ENCODE measurements at regions not wholly inside any gene's neighbourhood (a gene's known extent, or its start where the extent isn't known, plus 50 kb on each side); places are given as distances from the start of the nearest gene placed in this dataset.
"Not testable (repeated sequence)": the region's sequence is repeated elsewhere in the genome, so short reads cannot be mapped to it uniquely, and the experiment has no call there.

- DNase-seq: not testable (repeated sequence)
Observed at GRCh38 chr22:15849772-15850171, 159.9 kb downstream of the POTEH start.

DNA sequence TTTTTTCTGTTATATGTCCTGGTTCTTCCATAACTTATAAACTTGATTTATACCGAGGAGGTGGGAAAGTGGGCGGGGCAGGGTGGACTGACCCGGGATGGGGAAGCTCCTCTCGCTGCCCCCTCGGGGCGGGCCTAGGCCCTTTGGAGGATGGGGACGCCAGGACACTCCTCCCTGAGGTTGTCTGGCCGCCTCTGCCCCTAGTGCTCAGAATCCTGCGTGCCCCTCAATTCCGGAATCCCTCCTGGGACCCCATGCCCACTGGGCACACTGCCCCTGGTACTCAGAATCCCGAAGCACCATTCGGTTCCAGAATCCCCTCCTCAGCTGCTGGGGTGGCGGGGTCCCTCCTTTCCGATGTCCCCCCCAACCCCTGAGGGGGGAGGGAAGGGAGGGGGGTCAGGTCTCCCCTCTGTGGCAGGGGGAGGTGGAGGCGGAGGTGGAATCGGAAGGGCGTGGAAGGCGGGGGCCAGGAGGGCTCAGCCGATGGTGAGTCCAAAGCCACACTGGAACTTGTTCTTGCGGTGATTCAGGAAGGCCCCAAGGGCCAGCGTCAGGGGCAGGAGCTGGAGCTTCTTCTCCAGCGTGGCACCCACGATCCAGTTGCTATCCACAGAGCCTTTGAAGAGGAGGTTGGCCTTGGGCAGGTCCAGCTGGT lies 164.0 kb downstream of the POTEH start:
- not testable (repeated sequence) for DNase-seq

- not testable (repeated sequence) for DNase-seq
Observed at GRCh38 chr22:15854421-15854820, 164.6 kb downstream of the POTEH start.

GRCh38 chr22:15854978-15855377 lies 165.2 kb downstream of the POTEH start:
- not testable (repeated sequence) for DNase-seq

DNA sequence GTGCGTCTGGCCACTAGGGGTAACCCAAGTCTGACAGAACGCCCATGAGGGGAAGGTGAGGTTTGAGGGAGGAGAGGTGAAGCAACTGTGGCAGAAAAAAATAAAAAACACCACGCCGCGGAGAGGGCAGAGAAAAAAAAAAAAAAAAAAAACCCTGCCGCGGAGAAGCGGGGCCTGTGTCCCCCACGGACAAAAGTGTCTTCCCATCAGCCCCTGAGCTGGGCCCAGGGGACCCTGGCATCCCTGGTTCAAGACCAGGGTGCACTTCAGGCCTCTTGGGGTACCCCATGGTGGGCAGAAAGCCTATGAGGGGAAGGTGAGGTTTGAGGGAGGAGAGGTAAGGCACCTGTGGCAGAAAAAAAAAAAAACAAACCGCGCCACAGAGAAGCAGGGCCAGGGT lies 191.1 kb downstream of the POTEH start:
- not testable (repeated sequence) for DNase-seq

DNA sequence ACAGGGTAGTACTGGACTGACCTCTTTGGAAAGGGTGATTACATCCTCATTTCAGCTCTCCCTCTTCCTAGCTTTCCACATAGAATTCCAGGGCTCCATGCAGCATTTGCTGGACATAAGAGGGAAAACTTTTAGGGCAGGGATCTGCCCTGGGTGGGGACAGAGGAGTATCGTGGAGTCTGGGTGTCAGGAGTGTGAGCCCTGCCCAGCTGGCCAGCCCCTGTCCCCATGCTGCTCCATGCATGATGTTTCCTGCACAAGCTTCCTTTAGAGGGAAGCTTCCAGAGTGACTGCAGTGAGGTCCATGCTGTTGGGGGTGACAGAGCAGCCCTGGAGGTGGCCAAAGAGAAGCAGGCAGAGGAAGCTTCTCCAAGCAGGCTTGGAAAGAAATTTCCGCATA lies 214.5 kb downstream of the POTEH start:
- DNase-seq: not testable (repeated sequence)

GRCh38 chr22:15911704-15912103 lies 221.9 kb downstream of the POTEH start:
- DNase-seq: not testable (repeated sequence)

DNA sequence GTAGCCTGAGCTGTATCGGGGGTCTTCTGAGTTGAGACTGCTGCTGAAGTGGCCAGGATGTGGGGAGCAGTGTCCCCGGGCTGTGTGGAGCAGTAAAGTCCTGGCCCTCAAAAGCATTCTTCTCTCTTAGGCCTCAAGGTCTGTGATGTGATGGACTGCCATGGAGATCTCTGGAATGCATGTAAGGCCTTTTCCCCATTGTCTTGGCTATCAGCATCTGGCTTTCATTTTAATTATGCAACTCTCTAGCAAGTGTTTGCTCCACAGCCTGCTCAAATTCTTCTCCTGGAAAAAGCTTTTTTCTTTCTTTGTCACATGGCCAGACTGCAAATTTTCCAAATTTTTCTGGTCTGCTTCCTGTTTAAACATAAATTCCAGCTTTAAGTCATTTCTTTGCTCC lies 229.3 kb downstream of the POTEH start:
- DNase-seq: not testable (repeated sequence)

GRCh38 chr22:15920941-15921340 lies 231.1 kb downstream of the POTEH start:
- not testable (repeated sequence) for DNase-seq

GRCh38 chr22:15922132-15922531 lies 232.3 kb downstream of the POTEH start:
- DNase-seq: not testable (repeated sequence)

GRCh38 chr22:15922666-15923065 lies 232.8 kb downstream of the POTEH start:
- DNase-seq: not testable (repeated sequence)

GRCh38 chr22:15924820-15925219 lies 235.0 kb downstream of the POTEH start:
- not testable (repeated sequence) for DNase-seq

DNA sequence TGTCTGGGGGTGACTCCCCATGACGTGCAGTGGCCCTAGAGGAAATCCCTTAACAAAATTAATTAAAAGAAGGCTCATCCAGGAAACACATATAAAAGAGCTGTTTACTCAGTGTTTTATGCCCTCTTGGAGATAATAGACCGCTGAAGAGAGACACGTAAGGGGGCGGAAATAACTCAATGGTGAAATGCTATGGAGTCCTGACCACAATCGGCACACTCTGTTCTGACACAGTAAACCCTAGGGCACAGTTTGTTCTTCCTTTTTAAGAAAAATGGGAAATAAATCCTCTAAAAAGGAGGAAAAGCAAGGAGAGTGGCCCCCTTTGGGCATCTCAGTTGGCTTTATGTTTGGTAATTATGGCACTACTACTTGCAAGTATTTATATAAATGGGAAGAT lies 237.3 kb downstream of the POTEH start:
- DNase-seq: not testable (repeated sequence)
